PC-9 (cell line): ENCODE measurements at regions not wholly inside any gene's neighbourhood (a gene's known extent, or its start where the extent isn't known, plus 50 kb on each side); places are given as distances from the start of the nearest gene placed in this dataset.

Experiments
- CTCF ChIP-seq: fragments of 200-600 bp; sonication (generic); conservative IDR thresholded peaks from 2 replicates; pipeline ENCODE4 v1.6.1; 2017; ENCODE audit warnings: mixed run types, antibody characterized with exemption, mild to moderate bottlenecking, moderate library complexity
- EZH2 ChIP-seq: fragments of 200-600 bp; sonication (generic); IDR thresholded peaks from 2 replicates; pipeline ENCODE4 v1.8.0; 2017; ENCODE audit warnings: antibody characterized with exemption, low read depth

- TF ChIP-seq CTCF, result no peak
- TF ChIP-seq EZH2, result no peak
These were observed 111.1 kb upstream of the RIOK3 start for GRCh38 chr18:23341983-23342382.
